ENCODE measurements at regions not wholly inside any gene's neighbourhood (a gene's known extent, or its start where the extent isn't known, plus 50 kb on each side); places are given as distances from the start of the nearest gene placed in this dataset.

DNA sequence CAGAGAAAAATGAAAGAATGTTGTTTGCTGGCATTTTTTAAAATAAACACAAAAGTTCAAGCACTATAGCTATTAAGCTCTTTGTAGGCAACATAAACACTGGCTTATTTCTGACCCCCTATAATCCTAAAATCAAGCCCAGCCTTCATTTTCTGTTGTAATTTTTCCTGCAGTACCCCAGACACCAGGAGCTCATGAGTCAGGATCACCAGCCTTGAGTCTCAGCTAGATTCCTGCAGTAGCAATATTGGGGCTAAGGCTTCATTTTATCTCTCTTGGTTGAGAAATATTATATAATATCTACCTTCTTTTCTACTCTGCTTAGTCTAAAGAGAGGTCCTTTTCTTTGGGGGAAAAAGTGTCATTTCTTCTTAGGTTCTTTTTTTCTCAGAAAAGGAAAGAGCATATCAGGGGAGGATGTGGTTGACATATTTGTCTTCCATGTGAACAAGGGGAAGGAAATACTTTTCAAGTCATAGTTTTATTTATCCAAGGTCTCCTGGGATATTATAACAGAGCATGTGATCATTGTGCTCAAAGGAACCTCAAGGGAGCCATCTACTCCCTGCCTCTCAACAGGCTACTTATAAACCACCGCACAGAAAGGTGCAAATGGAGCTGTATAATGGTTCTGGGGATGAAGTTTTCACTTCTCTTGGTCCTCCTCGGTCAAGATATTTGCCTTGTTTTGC lies 678.3 kb upstream of the NR3C2 start:
- TF ChIP-seq RCOR1 (IDR thresholded peaks at IDR 0.05; ENCODE audit: low read depth, low read length) (no peak), CEBPB (IDR thresholded peaks at IDR 0.05) (no peak), MAFK (IDR thresholded peaks at IDR 0.05; ENCODE audit: partially characterized antibody) (no peak), RNF2 (IDR thresholded peaks at IDR 0.05; ENCODE audit: borderline replicate concordance, low read depth) (no peak)
- TF ChIP-seq, protein P1, sequence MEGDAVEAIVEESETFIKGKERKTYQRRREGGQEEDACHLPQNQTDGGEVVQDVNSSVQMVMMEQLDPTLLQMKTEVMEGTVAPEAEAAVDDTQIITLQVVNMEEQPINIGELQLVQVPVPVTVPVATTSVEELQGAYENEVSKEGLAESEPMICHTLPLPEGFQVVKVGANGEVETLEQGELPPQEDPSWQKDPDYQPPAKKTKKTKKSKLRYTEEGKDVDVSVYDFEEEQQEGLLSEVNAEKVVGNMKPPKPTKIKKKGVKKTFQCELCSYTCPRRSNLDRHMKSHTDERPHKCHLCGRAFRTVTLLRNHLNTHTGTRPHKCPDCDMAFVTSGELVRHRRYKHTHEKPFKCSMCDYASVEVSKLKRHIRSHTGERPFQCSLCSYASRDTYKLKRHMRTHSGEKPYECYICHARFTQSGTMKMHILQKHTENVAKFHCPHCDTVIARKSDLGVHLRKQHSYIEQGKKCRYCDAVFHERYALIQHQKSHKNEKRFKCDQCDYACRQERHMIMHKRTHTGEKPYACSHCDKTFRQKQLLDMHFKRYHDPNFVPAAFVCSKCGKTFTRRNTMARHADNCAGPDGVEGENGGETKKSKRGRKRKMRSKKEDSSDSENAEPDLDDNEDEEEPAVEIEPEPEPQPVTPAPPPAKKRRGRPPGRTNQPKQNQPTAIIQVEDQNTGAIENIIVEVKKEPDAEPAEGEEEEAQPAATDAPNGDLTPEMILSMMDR (IDR thresholded peaks at IDR 0.05), result no peak
